ENCODE measurements at regions not wholly inside any gene's neighbourhood (a gene's known extent, or its start where the extent isn't known, plus 50 kb on each side); places are given as distances from the start of the nearest gene placed in this dataset.

DNA sequence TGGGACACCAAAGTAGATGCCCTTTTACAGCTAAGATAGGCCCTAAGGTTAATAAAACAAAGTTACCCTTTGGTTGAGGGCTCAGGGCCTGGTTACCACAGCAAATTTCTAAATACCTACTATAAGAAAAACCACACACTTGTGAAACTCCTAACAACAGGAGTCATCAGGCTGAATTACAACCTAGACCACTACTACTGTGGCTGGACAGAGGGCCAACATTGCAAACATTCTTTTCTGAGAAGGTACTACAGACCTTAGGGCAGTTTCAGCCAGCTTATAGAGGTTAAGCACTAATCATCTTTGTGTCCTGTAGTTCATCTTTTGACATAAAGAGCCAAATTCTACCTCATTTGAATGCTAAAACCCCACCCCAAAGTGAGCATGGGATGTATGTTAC lies 504.0 kb downstream of the RAPGEF2 start:
- TF ChIP-seq POLR2A (IDR thresholded peaks at IDR 0.05) (no peak), CTCF (IDR thresholded peaks at IDR 0.05) (no peak), EP300 (IDR thresholded peaks at IDR 0.05) (no peak)
